ENCODE measurements at regions not wholly inside any gene's neighbourhood (a gene's known extent, or its start where the extent isn't known, plus 50 kb on each side); places are given as distances from the start of the nearest gene placed in this dataset.

GRCh38 chr2:42864641-42865280 is 72.4 kb upstream of the HAAO start:
- peaks cover 5% of the 10 kb centered on the region for H3K4me1 Mint-ChIP-seq
- H3K4me3 Mint-ChIP-seq, result no peak overlapping the region
- H3K9me3 Mint-ChIP-seq, result peaks cover 45% of the 10 kb centered on the region
- H3K27ac Mint-ChIP-seq, result no peak overlapping the region
- no peak for TF ChIP-seq CTCF (IDR thresholded peaks at IDR 0.05)
- no peak for DNase-seq
- peaks cover 24% of the 10 kb centered on the region for H3K36me3 Mint-ChIP-seq (ENCODE audit: low read depth)
- peaks cover 2% of the 10 kb centered on the region for H3K27me3 Mint-ChIP-seq (ENCODE audit: low read depth, poor library complexity)

- Mint-ChIP-seq H3K36me3 (ENCODE audit: low read depth) (peaks cover 21% of the 10 kb centered on the region), H3K27ac (no peak overlapping the region), H3K4me1 (peaks cover 9% of the 10 kb centered on the region), H3K4me3 (no peak overlapping the region), H3K27me3 (ENCODE audit: low read depth, poor library complexity) (peaks cover 2% of the 10 kb centered on the region), H3K9me3 (peaks cover 40% of the 10 kb centered on the region)
- no peak for DNase-seq
- no peak for TF ChIP-seq CTCF (IDR thresholded peaks at IDR 0.05)
Measured at GRCh38 chr2:42864222-42864621, 71.8 kb upstream of the HAAO start.

- no peak for DNase-seq
- Mint-ChIP-seq H3K9me3 (peaks cover 35% of the 10 kb centered on the region), H3K27ac (no peak overlapping the region), H3K36me3 (ENCODE audit: low read depth) (peaks cover 16% of the 10 kb centered on the region), H3K27me3 (ENCODE audit: low read depth, poor library complexity) (no peaks in the 10 kb centered on the region), H3K4me1 (peaks cover 12% of the 10 kb centered on the region), H3K4me3 (no peak overlapping the region)
- no peak for TF ChIP-seq CTCF (IDR thresholded peaks at IDR 0.05)
Measured at GRCh38 chr2:42863751-42864150, 71.4 kb upstream of the HAAO start.

GRCh38 chr2:42863320-42863719 is 70.9 kb upstream of the HAAO start:
- peak overlapping the region; percentile 43 for H3K27ac Mint-ChIP-seq
- TF ChIP-seq CTCF (IDR thresholded peaks at IDR 0.05), result no peak

GRCh38 chr2:42862669-42863185 is 70.3 kb upstream of the HAAO start:
- H3K4me3 Mint-ChIP-seq, result no peak overlapping the region
- H3K27ac Mint-ChIP-seq, result no peak overlapping the region
- TF ChIP-seq CTCF (IDR thresholded peaks at IDR 0.05), result no peak
- H3K36me3 Mint-ChIP-seq (ENCODE audit: low read depth), result peaks cover 7% of the 10 kb centered on the region
- H3K9me3 Mint-ChIP-seq, result peaks cover 25% of the 10 kb centered on the region
- peaks cover 23% of the 10 kb centered on the region for H3K4me1 Mint-ChIP-seq
- DNase-seq, result no peak
- H3K27me3 Mint-ChIP-seq (ENCODE audit: low read depth, poor library complexity), result no peaks in the 10 kb centered on the region

More at GRCh38 chr2:42863320-42863719, 70.9 kb upstream of the HAAO start:
- Mint-ChIP-seq H3K9me3 (peaks cover 31% of the 10 kb centered on the region), H3K36me3 (ENCODE audit: low read depth) (peaks cover 12% of the 10 kb centered on the region), H3K4me3 (no peak overlapping the region), H3K4me1 (peaks cover 17% of the 10 kb centered on the region), H3K27me3 (ENCODE audit: low read depth, poor library complexity) (no peaks in the 10 kb centered on the region)
- no peak for DNase-seq

- no peak for TF ChIP-seq CTCF (IDR thresholded peaks at IDR 0.05)
- DNase-seq, result no peak
- H3K27ac Mint-ChIP-seq, result peak overlapping the region; percentile 64
- peaks cover 4% of the 10 kb centered on the region for H3K36me3 Mint-ChIP-seq (ENCODE audit: low read depth)
- peaks cover 37% of the 10 kb centered on the region for H3K4me1 Mint-ChIP-seq
- no peak overlapping the region for H3K4me3 Mint-ChIP-seq
- H3K9me3 Mint-ChIP-seq, result peaks cover 13% of the 10 kb centered on the region
- H3K27me3 Mint-ChIP-seq (ENCODE audit: low read depth, poor library complexity), result no peaks in the 10 kb centered on the region
Measured at GRCh38 chr2:42861321-42861720, 68.9 kb upstream of the HAAO start.

Measured in nephron progenitor cell (in vitro differentiated cells).